K562 (cell line): ENCODE measurements at regions not wholly inside any gene's neighbourhood (a gene's known extent, or its start where the extent isn't known, plus 50 kb on each side); places are given as distances from the start of the nearest gene placed in this dataset.
A peak's percentile ranks its signal among the peaks of the same experiment; 100 is the strongest.

ENCODE experiments used
- ATAC-seq: fragments of 200-7000 bp; cut with Tn5 transposase; 3 replicates; pipeline ENCODE4 v1.9.1; 2020; ENCODE audit warnings: moderate library complexity
- BruUV-seq: library from RNA; stranded (reverse); fragments of 400-500 nt; replicated peaks from 2 replicates; lab custom pipeline; 2021; lab: Mats Ljungman, UMichigan
- CTCF ChIA-PET: fragments of 300-600 bp; formaldehyde crosslinking; extraction: SDS; loops from one replicate; lab custom pipeline; 2021; ENCODE audit warnings: low intra/inter-chr PET ratio; lab: Yijun Ruan, JAX
- POLR2A ChIA-PET: fragments of 300-600, 350-650 bp; sonication (Branson Sonifier 250); formaldehyde crosslinking; extraction: SDS; loops from one replicate; lab custom pipeline; 2021; ENCODE audit warnings: antibody characterized with exemption, inconsistent platforms; lab: Yijun Ruan, JAX
- DNase-seq, 4 experiments: peaks; one replicate each; pipeline versions ENCODE4 v3.0.0 to v3.0.0-alpha.2; 2011 to 2018; ENCODE audit warnings: low spot score in 3 of 4, mixed read lengths in 3 of 4; ENCODE audit errors: extremely low read depth in 1 of 4
- FAIRE-seq: peaks from 2 replicates; lab custom pipeline; 2011; peaks lifted over from hg19 to GRCh38; lab: Jason Lieb, UNC
- H2AFZ ChIP-seq: 2 replicates; pipeline ENCODE4 v1.6.0; 2011; ENCODE audit warnings: low read depth, low read length, control low read depth, inconsistent platforms
- H3K27ac ChIP-seq: fragments of 200-600 bp; 3 replicates; pipeline ENCODE4 v1.8.0; 2011; ENCODE audit warnings: low read depth, mild to moderate bottlenecking, control low read depth, inconsistent platforms, low read length, moderate library complexity, mixed read lengths; ENCODE audit errors: extremely low read depth
- H3K27me3 ChIP-seq, 2 experiments: fragments of 300-600 bp in 1 of 2; 2 replicates in 1 of 2; 3 replicates in 1 of 2; pipeline versions ENCODE4 v1.6.0 to v1.8.0; 2011; ENCODE audit warnings: inconsistent platforms in 2 of 2, low read length in 2 of 2, mild to moderate bottlenecking in 1 of 2, mixed read lengths in 1 of 2, moderate library complexity in 1 of 2; ENCODE audit not compliant: control insufficient read depth in 2 of 2, insufficient read depth in 2 of 2
- H3K36me3 ChIP-seq: fragments of 300-600 bp; 3 replicates; pipeline ENCODE4 v1.8.0; 2011; ENCODE audit warnings: mild to moderate bottlenecking, low read length, inconsistent platforms; ENCODE audit not compliant: control insufficient read depth, insufficient read depth
- H3K4me1 ChIP-seq, 2 experiments: fragments of 200-600 bp in 1 of 2; replicated peaks in 1 of 2; 2 replicates in 1 of 2; 3 replicates in 1 of 2; pipeline versions ENCODE4 v1.5.1 to v1.8.0; 2011; ENCODE audit warnings: inconsistent platforms in 2 of 2, low read length in 2 of 2, mild to moderate bottlenecking in 1 of 2, mixed read lengths in 1 of 2, moderate library complexity in 1 of 2; ENCODE audit not compliant: control insufficient read depth in 2 of 2, insufficient read depth in 2 of 2
- H3K4me2 ChIP-seq: 2 replicates; pipeline ENCODE4 v1.6.1; 2011; ENCODE audit warnings: low read length, control low read depth, inconsistent platforms, mixed read lengths; ENCODE audit not compliant: insufficient read depth
- H3K4me3 ChIP-seq: fragments of 200-600 bp; sonication (generic), shearing (Covaris generic); 2 replicates; pipeline ENCODE4 v1.5.1; 2016; ENCODE audit warnings: control low read depth, inconsistent platforms
- H3K79me2 ChIP-seq: fragments of 200-600 bp; 3 replicates; pipeline ENCODE4 v1.8.0; 2011; ENCODE audit warnings: low read length, inconsistent platforms; ENCODE audit not compliant: control insufficient read depth, insufficient read depth
- H3K9ac ChIP-seq, 2 experiments: 2 replicates each; pipeline versions ENCODE4 v1.6.0 to v1.6.1; 2011; ENCODE audit warnings: low read depth in 2 of 2, low read length in 2 of 2, control low read depth in 1 of 2, inconsistent platforms in 1 of 2, mild to moderate bottlenecking in 1 of 2, mixed read lengths in 1 of 2; ENCODE audit not compliant: insufficient read depth in 1 of 2
- H3K9me1 ChIP-seq: one replicate; pipeline ENCODE4 v1.6.0; 2011; ENCODE audit warnings: inconsistent platforms, mild to moderate bottlenecking, low read length, moderate library complexity; ENCODE audit not compliant: control insufficient read depth, insufficient read depth
- H3K9me3 ChIP-seq: replicated peaks from 2 replicates; pipeline ENCODE4 v1.5.1; 2011; ENCODE audit warnings: low read depth, low read length, inconsistent platforms; ENCODE audit not compliant: control insufficient read depth, insufficient read depth
- H4K20me1 ChIP-seq: replicated peaks from 2 replicates; pipeline ENCODE4 v1.6.1; 2011; ENCODE audit warnings: low read length, inconsistent platforms, mixed read lengths; ENCODE audit not compliant: control insufficient read depth, insufficient read depth
- ARID3B ChIP-seq: fragments of 250-450 bp; sonication (Bioruptor Pico); IDR thresholded peaks from 2 replicates; pipeline ENCODE4 v1.4.0; 2020; ENCODE audit warnings: borderline replicate concordance
- C11orf30 ChIP-seq: fragments of 450-650 bp; IDR thresholded peaks from 2 replicates; pipeline ENCODE4 v1.6.1; 2016; ENCODE audit warnings: low read depth, mild to moderate bottlenecking
- CBX1 ChIP-seq: sonication (generic); IDR thresholded peaks from 2 replicates; pipeline ENCODE4 v1.6.1; 2016; ENCODE audit warnings: antibody characterized with exemption, low read depth, mild to moderate bottlenecking
- DEAF1 ChIP-seq: fragments of 450-650 bp; formaldehyde crosslinking; IDR thresholded peaks from 2 replicates; pipeline ENCODE4 v1.4.0; 2020; ENCODE audit warnings: mild to moderate bottlenecking, moderate library complexity
- EZH2 ChIP-seq: IDR thresholded peaks from 2 replicates; pipeline ENCODE4 v1.6.1; 2012; ENCODE audit warnings: low read depth, mild to moderate bottlenecking, inconsistent platforms, low read length, borderline replicate concordance
- HDAC6 ChIP-seq: IDR thresholded peaks from 2 replicates; pipeline ENCODE4 v1.6.1; 2012; ENCODE audit warnings: low read depth, mild to moderate bottlenecking, control low read depth, inconsistent platforms, low read length, moderate library complexity
- KDM2B ChIP-seq: fragments of 250-450 bp; sonication (Bioruptor Pico); IDR thresholded peaks from 2 replicates; pipeline ENCODE4 v1.8.0; 2021; ENCODE audit warnings: mild to moderate bottlenecking, moderate library complexity
- LARP7 ChIP-seq: fragments of 450-650 bp; IDR thresholded peaks from 2 replicates; pipeline ENCODE4 v1.6.1; 2016
- MAFK ChIP-seq: IDR thresholded peaks from 2 replicates; pipeline ENCODE4 v1.6.1; 2011; ENCODE audit warnings: low read length, improper control_type of control experiment
- MBD2 ChIP-seq: sonication (generic); IDR thresholded peaks from 2 replicates; pipeline ENCODE4 v1.6.1; 2016; ENCODE audit warnings: low read depth, borderline replicate concordance
- MCM2 ChIP-seq: fragments of 450-650 bp; IDR thresholded peaks from 2 replicates; pipeline ENCODE4 v1.6.1; 2017; ENCODE audit warnings: low read depth, mild to moderate bottlenecking
- PHB2 ChIP-seq: fragments of 450-650 bp; IDR thresholded peaks from 2 replicates; pipeline ENCODE4 v1.6.1; 2017; ENCODE audit warnings: low read depth
- RB1 ChIP-seq: fragments of 450-650 bp; IDR thresholded peaks from 2 replicates; pipeline ENCODE4 v1.6.1; 2017; ENCODE audit warnings: low read depth, mild to moderate bottlenecking
- RFX7 ChIP-seq: fragments of 250-450 bp; sonication (Bioruptor Pico); IDR thresholded peaks from 2 replicates; pipeline ENCODE4 v1.5.1; 2021; ENCODE audit warnings: mild to moderate bottlenecking
- SMARCE1 ChIP-seq: fragments of 450-650 bp; IDR thresholded peaks from 2 replicates; pipeline ENCODE4 v1.7.1; 2016; ENCODE audit warnings: mild to moderate bottlenecking
- SP1 ChIP-seq: sonication (generic); formaldehyde crosslinking; IDR thresholded peaks from 2 replicates; pipeline ENCODE4 v1.8.1; 2022; ENCODE audit warnings: mild to moderate bottlenecking, missing genetic modification reagents
- WHSC1 ChIP-seq: IDR thresholded peaks from one replicate; pipeline ENCODE4 v1.6.1; 2012; ENCODE audit warnings: low read length, control low read depth, inconsistent platforms
- ZKSCAN8 ChIP-seq: fragments of 200-800 bp; sonication (Bioruptor generic); IDR thresholded peaks from 2 replicates; pipeline ENCODE4 v1.6.1; 2016; ENCODE audit warnings: missing genetic modification characterization, missing compliant biosample characterization
- ZNF165 ChIP-seq: fragments of 250-450 bp; sonication (Bioruptor Pico); IDR thresholded peaks from 2 replicates; pipeline ENCODE4 v1.4.0; 2020; ENCODE audit warnings: borderline replicate concordance
- ZNF253 ChIP-seq: fragments of 250-450 bp; sonication (Bioruptor Pico); conservative IDR thresholded peaks from 2 replicates; pipeline ENCODE4 v1.6.1; 2021; ENCODE audit warnings: mild to moderate bottlenecking
- ZNF316 ChIP-seq: fragments of 450-650 bp; IDR thresholded peaks from 2 replicates; pipeline ENCODE4 v1.6.1; 2016
- ZNF583 ChIP-seq: fragments of 250-450 bp; sonication (Bioruptor Pico); IDR thresholded peaks from 2 replicates; pipeline ENCODE4 v1.4.0; 2020
- ZNF699 ChIP-seq: fragments of 250-450 bp; sonication (Bioruptor Pico); IDR thresholded peaks from 2 replicates; pipeline ENCODE4 v1.8.0; 2021; ENCODE audit warnings: mild to moderate bottlenecking, moderate library complexity; ENCODE audit not compliant: insufficient replicate concordance
- WGBS: fragments of 100-300 bp; shearing (Covaris generic); methylation state at CpG from one replicate; pipeline ENCODE4 v1.1.6; 2016; ENCODE audit warnings: low coverage, mixed read lengths; ENCODE audit not compliant: insufficient coverage; ENCODE audit errors: missing lambda C conversion rate; 5-methylcytosine and 5-hydroxymethylcytosine counted together
- in situ Hi-C: fragments of 300-500 bp; cut with MboI; formaldehyde crosslinking; loops from 4 replicates; pipeline ENCODE4 v1.15.0; 2018; ENCODE audit warnings: inconsistent platforms, mixed read lengths
- intact Hi-C: fragments of 100-400 bp; cut with micrococcal nuclease; formaldehyde crosslinking; loops from 2 replicates; pipeline ENCODE4 v1.14.2; 2022

- no peak for TF ChIP-seq ZNF165 (CRISPR knock-in tag)
- TF ChIP-seq SP1 = no peak
- TF ChIP-seq MBD2 = no peak
- no peak for TF ChIP-seq ZNF583 (CRISPR knock-in tag)
- no peak for TF ChIP-seq RB1
- peak; percentile 65 for TF ChIP-seq ZNF316
- peak; percentile 41; the same call in 1 of the 2 replicates for TF ChIP-seq C11orf30
- TF ChIP-seq MAFK = peak; percentile 74
- TF ChIP-seq, all 486 proteins: peak for 5
These were observed 1501.5 kb downstream of the STIM2 start (continued) for GRCh38 chr4:28362169-28362568.

DNA sequence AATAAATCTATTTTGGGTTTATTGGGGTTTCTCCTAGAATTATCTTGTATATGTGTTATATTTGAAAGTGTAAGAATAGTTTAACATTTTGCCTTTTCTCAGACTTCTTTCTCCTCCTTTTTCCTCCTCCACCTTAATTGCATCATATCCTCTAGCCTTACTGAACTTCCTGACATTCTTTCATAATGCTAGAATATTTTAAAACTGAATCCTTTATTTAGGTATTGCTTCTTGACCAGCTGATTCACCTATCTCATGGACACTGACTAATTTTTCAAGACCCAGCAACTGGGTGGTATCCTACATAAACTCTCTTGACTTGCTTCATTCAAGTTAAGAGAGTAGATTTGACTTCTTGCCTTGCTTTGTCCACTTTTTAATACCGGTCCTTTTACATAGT lies 1508.9 kb downstream of the STIM2 start:
- BruUV-seq = no TSS peak
- H3K79me2 ChIP-seq = no peaks in the 10 kb centered on the region
- H3K4me3 ChIP-seq = no peak overlapping the region
- ATAC-seq (no peak), DNase-seq (no peak), FAIRE-seq (no peak)
- in situ Hi-C loops = no loop called here
- no peak overlapping the region for H3K4me2 ChIP-seq
- CTCF ChIA-PET = no interaction called here
- POLR2A ChIA-PET = no interaction called here
- H3K27ac ChIP-seq = no peak overlapping the region
- H3K9me3 ChIP-seq = no peaks in the 10 kb centered on the region
- H3K9ac ChIP-seq = no peak overlapping the region
- 13% methylated on average over 1 of the region's 1 CpG for WGBS
- intact Hi-C loops = no loop called here
- no peaks in the 10 kb centered on the region for H3K9me1 ChIP-seq
- no peaks in the 10 kb centered on the region for H3K4me1 ChIP-seq
- H2AFZ ChIP-seq = no peak overlapping the region
- no peaks in the 10 kb centered on the region for H3K27me3 ChIP-seq
- H4K20me1 ChIP-seq = no peaks in the 10 kb centered on the region
- no peaks in the 10 kb centered on the region for H3K36me3 ChIP-seq
- no peak for TF ChIP-seq EZH2
- TF ChIP-seq ZNF699 (CRISPR knock-in tag) = no peak
- no peak for TF ChIP-seq RFX7 (CRISPR knock-in tag)
- no peak for TF ChIP-seq KDM2B (CRISPR knock-in tag)
- no peak for TF ChIP-seq CBX1
- no peak for TF ChIP-seq ZNF253 (CRISPR knock-in tag)
- TF ChIP-seq HDAC6 = no peak
- no peak for TF ChIP-seq ZKSCAN8 (CRISPR knock-in tag)
- TF ChIP-seq DEAF1 = no peak
- TF ChIP-seq LARP7 = no peak
- no peak for TF ChIP-seq PHB2
- TF ChIP-seq ARID3B = no peak
- no peak for TF ChIP-seq SMARCE1
- TF ChIP-seq WHSC1 = no peak
- TF ChIP-seq MCM2 = no peak
